ENCODE measurements at regions not wholly inside any gene's neighbourhood (a gene's known extent, or its start where the extent isn't known, plus 50 kb on each side); places are given as distances from the start of the nearest gene placed in this dataset.
"Not testable (repeated sequence)": the region's sequence is repeated elsewhere in the genome, so short reads cannot be mapped to it uniquely, and the experiment has no call there.

DNA sequence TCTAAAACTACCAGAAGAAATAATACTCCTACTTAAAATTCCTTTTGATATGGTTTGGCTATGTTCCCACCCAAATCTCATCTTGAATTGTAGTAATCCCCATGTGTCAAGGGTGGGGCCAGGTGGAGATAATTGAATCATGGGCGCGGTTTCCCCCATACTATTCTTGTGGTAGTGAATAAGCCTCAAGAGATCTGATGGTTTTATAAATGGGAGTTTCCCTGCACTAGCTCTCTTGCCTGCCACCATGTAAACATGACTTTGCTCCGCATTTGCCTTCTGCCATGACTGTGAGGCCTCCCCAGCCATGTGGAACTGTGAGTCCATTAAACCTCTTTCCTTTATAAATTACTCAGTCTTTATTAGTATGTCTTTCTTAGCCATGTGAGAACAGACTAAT, 390.5 kb downstream of the CHSY3 start:
- H3K4me1 ChIP-seq (ENCODE audit: control insufficient read depth in 2 of 2, insufficient read depth in 2 of 2, low read length in 2 of 2); H3K9ac ChIP-seq (ENCODE audit: low read depth in 1 of 2, low read length in 2 of 2); H3K4me3 ChIP-seq (ENCODE audit: low read length in 2 of 2); H3K9me3 ChIP-seq (ENCODE audit: control insufficient read depth in 2 of 2, low read length in 2 of 2); H3K27me3 ChIP-seq (ENCODE audit: control insufficient read depth in 2 of 2, insufficient read depth in 2 of 2, low read length in 2 of 2); H3K36me3 ChIP-seq (ENCODE audit: control insufficient read depth in 2 of 2, insufficient read depth in 2 of 2, low read length in 2 of 2); H3K27ac ChIP-seq (ENCODE audit: low read depth in 2 of 2, low read length in 2 of 2): not testable (repeated sequence)

DNA sequence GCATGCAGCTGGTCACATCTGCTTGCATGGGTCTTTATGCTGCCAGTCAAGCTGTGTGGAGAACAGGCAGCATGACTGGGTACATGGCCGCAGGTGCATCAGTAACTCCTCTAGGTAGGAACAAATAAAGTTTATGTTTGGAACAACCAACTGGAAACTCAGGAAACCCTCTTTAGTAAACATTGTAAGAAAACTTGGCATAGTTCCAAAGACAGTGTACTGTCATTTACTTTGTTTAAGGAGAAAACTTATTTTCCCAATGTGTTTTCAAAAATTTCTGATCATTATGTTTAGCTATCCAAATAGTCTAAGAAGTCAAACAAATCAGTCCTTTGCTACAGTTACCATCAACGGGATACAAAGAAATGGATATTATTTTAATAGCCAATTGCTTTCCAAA, 386.0 kb downstream of the CHSY3 start:
- Histone ChIP-seq H3K9ac (ENCODE audit: low read depth in 1 of 2, low read length in 2 of 2) (no peak overlapping the region), H3K4me3 (ENCODE audit: low read length in 2 of 2) (no peak overlapping the region), H3K9me3 (ENCODE audit: control insufficient read depth in 2 of 2, low read length in 2 of 2) (no peaks in the 10 kb centered on the region), H3K36me3 (ENCODE audit: control insufficient read depth in 2 of 2, insufficient read depth in 2 of 2, low read length in 2 of 2) (no peaks in the 10 kb centered on the region), H3K4me1 (ENCODE audit: control insufficient read depth in 2 of 2, insufficient read depth in 2 of 2, low read length in 2 of 2) (peaks cover 0 to 3% of the 10 kb centered on the region in 2 donors), H3K27ac (ENCODE audit: low read depth in 2 of 2, low read length in 2 of 2) (no peak overlapping the region), H3K27me3 (ENCODE audit: control insufficient read depth in 2 of 2, insufficient read depth in 2 of 2, low read length in 2 of 2) (no peaks in the 10 kb centered on the region)

DNA sequence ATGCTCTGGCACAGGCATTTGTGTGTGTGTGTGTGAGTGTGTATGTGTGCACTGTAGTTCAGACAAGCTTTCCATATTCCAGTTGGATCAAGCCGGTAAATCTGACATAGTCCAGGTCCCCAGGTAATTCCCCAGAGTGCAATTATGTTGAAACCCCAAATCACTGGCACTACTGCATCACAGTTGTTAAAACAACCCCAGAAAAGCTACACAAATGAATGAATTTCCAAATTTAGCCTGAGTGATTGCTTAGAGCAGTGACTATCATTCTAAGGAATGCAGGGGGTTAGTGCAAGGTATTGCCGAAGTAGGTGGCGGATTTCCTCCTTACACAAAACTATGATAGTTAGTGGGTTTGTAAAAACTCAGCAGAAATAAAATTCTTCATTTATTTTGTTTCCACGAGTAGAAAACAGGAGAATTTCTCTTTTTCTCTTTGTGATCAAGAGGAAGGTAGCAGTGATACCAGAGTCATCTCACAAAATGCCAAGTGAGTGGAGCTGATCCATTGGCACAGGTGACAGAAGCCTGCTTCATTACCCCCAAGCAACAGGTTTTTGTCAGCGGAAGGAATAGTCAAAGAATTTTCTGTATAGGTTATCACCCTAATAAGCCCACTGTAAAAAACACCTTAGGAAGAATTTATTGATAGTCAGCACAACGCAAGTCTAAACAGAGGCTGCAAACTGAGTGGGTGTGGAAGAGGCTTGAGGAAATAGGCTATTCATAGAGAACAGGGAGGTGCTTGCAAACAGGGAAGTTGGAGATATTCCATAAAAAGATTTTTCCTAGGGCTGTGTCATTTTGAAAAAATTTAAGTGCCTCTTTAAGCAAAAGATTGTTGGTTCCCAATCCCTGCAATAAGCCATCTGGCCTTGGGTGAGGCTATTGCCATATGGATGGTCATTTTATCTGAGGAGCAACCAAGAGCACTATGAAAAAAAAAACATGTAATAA, 385.1 kb downstream of the CHSY3 start:
- no peaks in the 10 kb centered on the region for H3K9me3 ChIP-seq (ENCODE audit: control insufficient read depth in 2 of 2, low read length in 2 of 2)
- H3K4me3 ChIP-seq (ENCODE audit: low read length in 2 of 2) = no peak overlapping the region
- no peak overlapping the region for H3K27ac ChIP-seq (ENCODE audit: low read depth in 2 of 2, low read length in 2 of 2)
- no peak overlapping the region for H3K9ac ChIP-seq (ENCODE audit: low read depth in 1 of 2, low read length in 2 of 2)
- peaks cover 0 to 3% of the 10 kb centered on the region in 2 donors for H3K4me1 ChIP-seq (ENCODE audit: control insufficient read depth in 2 of 2, insufficient read depth in 2 of 2, low read length in 2 of 2)
- H3K36me3 ChIP-seq (ENCODE audit: control insufficient read depth in 2 of 2, insufficient read depth in 2 of 2, low read length in 2 of 2) = no peaks in the 10 kb centered on the region
- no peaks in the 10 kb centered on the region for H3K27me3 ChIP-seq (ENCODE audit: control insufficient read depth in 2 of 2, insufficient read depth in 2 of 2, low read length in 2 of 2)

DNA sequence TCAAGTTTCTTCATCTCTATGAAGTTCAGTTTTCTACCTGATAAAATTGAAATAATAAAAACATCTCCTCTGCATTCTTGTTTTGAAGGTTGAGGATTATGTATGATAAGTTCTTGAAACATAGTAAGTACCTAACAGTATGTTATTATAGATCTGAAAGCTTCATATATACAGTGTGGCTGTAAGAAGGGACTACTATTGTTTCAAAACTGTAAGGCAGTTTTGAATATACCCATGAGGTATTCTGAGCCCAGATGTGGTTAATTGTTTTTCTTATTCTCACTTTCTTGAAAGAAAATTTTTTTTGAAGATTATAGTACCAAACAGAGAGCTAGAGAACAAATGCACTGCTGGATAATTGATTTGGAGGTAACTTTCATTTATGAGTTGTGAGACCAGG, 383.2 kb downstream of the CHSY3 start:
- Histone ChIP-seq H3K27ac (ENCODE audit: low read depth in 2 of 2, low read length in 2 of 2) (no peak overlapping the region), H3K27me3 (ENCODE audit: control insufficient read depth in 2 of 2, insufficient read depth in 2 of 2, low read length in 2 of 2) (no peaks in the 10 kb centered on the region), H3K36me3 (ENCODE audit: control insufficient read depth in 2 of 2, insufficient read depth in 2 of 2, low read length in 2 of 2) (no peaks in the 10 kb centered on the region), H3K4me3 (ENCODE audit: low read length in 2 of 2) (no peak overlapping the region), H3K9me3 (ENCODE audit: control insufficient read depth in 2 of 2, low read length in 2 of 2) (no peaks in the 10 kb centered on the region), H3K4me1 (ENCODE audit: control insufficient read depth in 2 of 2, insufficient read depth in 2 of 2, low read length in 2 of 2) (peaks cover 0 to 3% of the 10 kb centered on the region in 2 donors), H3K9ac (ENCODE audit: low read depth in 1 of 2, low read length in 2 of 2) (no peak overlapping the region)

DNA sequence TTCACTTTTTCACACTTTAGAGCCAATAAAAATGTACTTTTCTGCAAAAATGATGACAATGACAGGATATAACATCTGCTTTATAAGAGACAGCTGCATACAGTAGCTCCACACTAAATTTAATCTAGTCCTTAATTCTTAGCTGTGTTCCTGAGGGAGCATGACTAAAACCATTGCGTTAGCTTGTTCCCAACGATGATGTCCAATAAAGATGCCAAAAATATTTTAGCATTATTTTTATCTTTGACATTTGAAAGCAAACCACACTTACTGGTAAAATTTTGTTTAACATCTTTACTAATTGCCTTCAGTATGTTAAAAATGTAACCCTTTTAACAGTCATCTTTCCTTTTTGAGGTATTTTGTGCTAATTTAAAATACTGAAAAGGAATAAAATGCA, 382.7 kb downstream of the CHSY3 start:
- no peak overlapping the region for H3K27ac ChIP-seq (ENCODE audit: low read depth in 2 of 2, low read length in 2 of 2)
- H3K4me1 ChIP-seq (ENCODE audit: control insufficient read depth in 2 of 2, insufficient read depth in 2 of 2, low read length in 2 of 2) = peaks cover 0 to 3% of the 10 kb centered on the region in 2 donors
- H3K9me3 ChIP-seq (ENCODE audit: control insufficient read depth in 2 of 2, low read length in 2 of 2) = no peaks in the 10 kb centered on the region
- H3K4me3 ChIP-seq (ENCODE audit: low read length in 2 of 2) = no peak overlapping the region
- no peaks in the 10 kb centered on the region for H3K36me3 ChIP-seq (ENCODE audit: control insufficient read depth in 2 of 2, insufficient read depth in 2 of 2, low read length in 2 of 2)
- no peak overlapping the region for H3K9ac ChIP-seq (ENCODE audit: low read depth in 1 of 2, low read length in 2 of 2)
- no peaks in the 10 kb centered on the region for H3K27me3 ChIP-seq (ENCODE audit: control insufficient read depth in 2 of 2, insufficient read depth in 2 of 2, low read length in 2 of 2)

DNA sequence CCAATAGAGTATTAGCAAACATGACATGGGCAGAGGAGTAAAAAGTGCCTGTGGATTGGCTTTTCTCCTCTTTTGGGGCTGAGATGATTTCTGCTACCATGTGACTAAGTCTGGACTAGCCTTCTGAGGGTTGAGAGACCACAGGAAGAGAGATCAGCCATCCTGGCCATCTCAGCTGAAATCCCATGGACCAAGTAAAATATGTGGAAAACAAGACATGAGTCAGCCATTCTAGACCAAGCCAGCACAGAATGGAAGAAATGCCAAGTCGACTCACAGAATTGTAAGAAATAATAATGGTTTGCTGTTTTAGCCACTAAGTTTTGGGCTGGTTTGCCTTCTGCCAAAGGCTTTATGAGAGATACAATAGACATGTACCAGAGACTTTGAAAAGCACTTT, 377.8 kb downstream of the CHSY3 start:
- no peak overlapping the region for H3K9ac ChIP-seq (ENCODE audit: low read depth in 1 of 2, low read length in 2 of 2)
- H3K4me3 ChIP-seq (ENCODE audit: low read length in 2 of 2) = no peak overlapping the region
- H3K27ac ChIP-seq (ENCODE audit: low read depth in 2 of 2, low read length in 2 of 2) = no peak overlapping the region
- H3K4me1 ChIP-seq (ENCODE audit: control insufficient read depth in 2 of 2, insufficient read depth in 2 of 2, low read length in 2 of 2) = no peaks in the 10 kb centered on the region
- no peaks in the 10 kb centered on the region for H3K27me3 ChIP-seq (ENCODE audit: control insufficient read depth in 2 of 2, insufficient read depth in 2 of 2, low read length in 2 of 2)
- H3K9me3 ChIP-seq (ENCODE audit: control insufficient read depth in 2 of 2, low read length in 2 of 2) = no peaks in the 10 kb centered on the region
- no peaks in the 10 kb centered on the region for H3K36me3 ChIP-seq (ENCODE audit: control insufficient read depth in 2 of 2, insufficient read depth in 2 of 2, low read length in 2 of 2)

DNA sequence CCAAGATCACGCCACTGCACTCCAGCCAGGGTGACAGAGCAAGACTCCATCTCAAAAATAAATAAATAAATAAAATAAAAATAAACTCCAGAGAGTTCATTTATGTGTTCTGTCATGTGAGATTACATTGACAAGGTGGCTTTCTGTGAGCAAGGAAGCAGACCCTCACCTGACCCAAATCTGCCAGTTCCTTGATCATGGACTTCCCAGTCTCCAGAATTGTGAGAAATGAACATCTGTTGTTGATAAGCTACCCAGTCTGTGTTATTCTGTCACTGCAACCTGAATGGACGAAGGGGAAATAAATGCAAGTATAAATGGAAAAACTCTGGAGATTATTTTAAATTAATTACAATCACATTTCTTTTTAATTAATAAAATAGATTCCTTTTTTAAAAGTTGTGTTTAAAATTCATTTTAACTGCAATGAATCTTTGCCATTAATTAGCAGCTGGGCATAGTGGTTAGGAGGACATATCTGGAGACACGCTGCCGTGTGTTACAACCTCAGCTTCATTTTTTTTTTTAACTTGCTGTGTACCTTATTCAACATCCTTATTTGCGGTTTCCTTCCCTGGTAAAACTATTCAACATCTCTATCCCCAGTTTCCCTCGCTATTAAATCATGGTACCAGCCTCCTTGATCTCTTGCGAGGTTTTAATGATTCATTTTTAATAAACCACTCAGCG, 376.4 kb downstream of the CHSY3 start:
- H3K36me3 ChIP-seq (ENCODE audit: control insufficient read depth in 2 of 2, insufficient read depth in 2 of 2, low read length in 2 of 2) = no peaks in the 10 kb centered on the region
- no peak overlapping the region for H3K4me3 ChIP-seq (ENCODE audit: low read length in 2 of 2)
- H3K4me1 ChIP-seq (ENCODE audit: control insufficient read depth in 2 of 2, insufficient read depth in 2 of 2, low read length in 2 of 2) = no peaks in the 10 kb centered on the region
- H3K9me3 ChIP-seq (ENCODE audit: control insufficient read depth in 2 of 2, low read length in 2 of 2) = no peaks in the 10 kb centered on the region
- H3K27ac ChIP-seq (ENCODE audit: low read depth in 2 of 2, low read length in 2 of 2) = no peak overlapping the region
- H3K27me3 ChIP-seq (ENCODE audit: control insufficient read depth in 2 of 2, insufficient read depth in 2 of 2, low read length in 2 of 2) = no peaks in the 10 kb centered on the region
- H3K9ac ChIP-seq (ENCODE audit: low read depth in 1 of 2, low read length in 2 of 2) = no peak overlapping the region

DNA sequence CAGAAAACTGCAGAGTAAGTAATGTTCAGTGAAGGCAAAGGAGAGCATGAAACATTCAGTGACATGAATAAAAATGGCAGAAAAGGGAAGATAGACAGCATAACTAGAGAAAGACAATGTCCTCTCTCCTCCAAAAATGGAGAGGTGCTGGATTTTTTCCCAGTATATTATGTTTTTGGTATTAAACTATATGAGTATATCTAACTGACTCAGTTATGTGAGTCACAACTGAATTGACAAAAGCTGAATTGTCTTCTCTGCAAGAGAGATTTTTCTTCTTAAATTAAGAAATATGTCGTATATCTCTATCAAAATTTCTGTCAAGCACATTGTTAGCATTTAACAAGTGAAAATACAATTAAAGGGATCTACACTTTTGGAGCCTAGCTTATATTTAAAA, 375.1 kb downstream of the CHSY3 start:
- Histone ChIP-seq H3K9me3 (ENCODE audit: control insufficient read depth in 2 of 2, low read length in 2 of 2) (no peaks in the 10 kb centered on the region), H3K4me3 (ENCODE audit: low read length in 2 of 2) (no peak overlapping the region), H3K36me3 (ENCODE audit: control insufficient read depth in 2 of 2, insufficient read depth in 2 of 2, low read length in 2 of 2) (no peaks in the 10 kb centered on the region), H3K27ac (ENCODE audit: low read depth in 2 of 2, low read length in 2 of 2) (no peak overlapping the region), H3K4me1 (ENCODE audit: control insufficient read depth in 2 of 2, insufficient read depth in 2 of 2, low read length in 2 of 2) (no peaks in the 10 kb centered on the region), H3K9ac (ENCODE audit: low read depth in 1 of 2, low read length in 2 of 2) (no peak overlapping the region), H3K27me3 (ENCODE audit: control insufficient read depth in 2 of 2, insufficient read depth in 2 of 2, low read length in 2 of 2) (no peaks in the 10 kb centered on the region)

DNA sequence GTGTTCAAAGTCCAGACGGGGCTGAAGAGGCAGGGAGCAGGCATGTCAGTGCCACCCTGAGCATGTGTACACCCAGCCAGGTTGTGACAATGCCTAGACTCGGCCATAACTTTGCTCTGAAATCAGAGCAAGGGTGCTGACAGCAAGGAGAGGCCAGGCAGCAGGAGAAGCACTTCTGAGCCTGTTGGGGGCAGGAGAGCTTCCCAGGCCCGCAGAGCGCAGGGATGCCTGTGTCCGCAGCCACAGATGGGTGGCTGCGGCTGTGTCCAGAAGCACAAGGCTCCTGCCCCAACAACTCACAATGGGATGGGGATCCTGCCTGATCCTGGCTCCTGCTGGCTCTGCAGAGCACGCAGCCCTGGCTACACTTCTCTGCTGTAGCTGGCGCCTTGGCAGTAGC, 373.9 kb downstream of the CHSY3 start:
- H3K9ac ChIP-seq (ENCODE audit: low read depth in 1 of 2, low read length in 2 of 2) = no peak overlapping the region
- no peaks in the 10 kb centered on the region for H3K4me1 ChIP-seq (ENCODE audit: control insufficient read depth in 2 of 2, insufficient read depth in 2 of 2, low read length in 2 of 2)
- H3K9me3 ChIP-seq (ENCODE audit: control insufficient read depth in 2 of 2, low read length in 2 of 2) = no peaks in the 10 kb centered on the region
- no peak overlapping the region for H3K27ac ChIP-seq (ENCODE audit: low read depth in 2 of 2, low read length in 2 of 2)
- H3K27me3 ChIP-seq (ENCODE audit: control insufficient read depth in 2 of 2, insufficient read depth in 2 of 2, low read length in 2 of 2) = no peaks in the 10 kb centered on the region
- H3K36me3 ChIP-seq (ENCODE audit: control insufficient read depth in 2 of 2, insufficient read depth in 2 of 2, low read length in 2 of 2) = no peaks in the 10 kb centered on the region
- H3K4me3 ChIP-seq (ENCODE audit: low read length in 2 of 2) = no peak overlapping the region

DNA sequence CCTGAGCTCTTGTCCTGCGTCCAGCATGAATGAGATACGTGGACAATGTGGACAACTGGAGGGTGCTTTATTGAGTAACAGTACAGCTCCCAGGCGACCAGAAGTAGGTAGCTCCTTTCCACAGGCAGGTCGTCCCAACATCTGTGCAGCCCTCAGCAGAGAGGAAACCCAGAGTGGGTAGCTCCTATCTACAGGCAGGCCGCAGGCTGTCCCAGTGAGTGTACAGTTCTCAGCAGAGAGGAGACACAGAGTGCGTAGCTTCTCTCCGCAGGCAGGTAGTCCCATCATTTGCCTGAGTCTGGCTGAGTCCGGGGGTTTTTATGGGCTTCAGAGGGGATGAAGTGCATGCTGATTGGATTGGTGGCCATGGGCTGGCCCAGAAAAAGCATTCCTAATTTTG, 373.3 kb downstream of the CHSY3 start:
- no peaks in the 10 kb centered on the region for H3K9me3 ChIP-seq (ENCODE audit: control insufficient read depth in 2 of 2, low read length in 2 of 2)
- H3K27ac ChIP-seq (ENCODE audit: low read depth in 2 of 2, low read length in 2 of 2) = no peak overlapping the region
- H3K4me3 ChIP-seq (ENCODE audit: low read length in 2 of 2) = no peak overlapping the region
- no peaks in the 10 kb centered on the region for H3K36me3 ChIP-seq (ENCODE audit: control insufficient read depth in 2 of 2, insufficient read depth in 2 of 2, low read length in 2 of 2)
- no peak overlapping the region for H3K9ac ChIP-seq (ENCODE audit: low read depth in 1 of 2, low read length in 2 of 2)
- H3K27me3 ChIP-seq (ENCODE audit: control insufficient read depth in 2 of 2, insufficient read depth in 2 of 2, low read length in 2 of 2) = no peaks in the 10 kb centered on the region
- H3K4me1 ChIP-seq (ENCODE audit: control insufficient read depth in 2 of 2, insufficient read depth in 2 of 2, low read length in 2 of 2) = no peaks in the 10 kb centered on the region
